ENCODE measurements at regions not wholly inside any gene's neighbourhood (a gene's known extent, or its start where the extent isn't known, plus 50 kb on each side); places are given as distances from the start of the nearest gene placed in this dataset.

- DNase-seq, result no peak
Measured at GRCh38 chr10:31635415-31636065, 293.1 kb downstream of the ARHGAP12 start.

GRCh38 chr10:31635009-31635408, 293.6 kb downstream of the ARHGAP12 start:
- DNase-seq, result no peak

GRCh38 chr10:31630861-31631567, 297.6 kb downstream of the ARHGAP12 start:
- DNase-seq, result no peak

GRCh38 chr10:31625566-31625965, 303.1 kb downstream of the ARHGAP12 start:
- DNase-seq, result no peak

GRCh38 chr10:31624611-31625010, 304.0 kb downstream of the ARHGAP12 start:
- DNase-seq, result no peak

GRCh38 chr10:31623947-31624346, 304.7 kb downstream of the ARHGAP12 start:
- no peak for DNase-seq

- no peak for DNase-seq
Measured at GRCh38 chr10:31623466-31623865, 304.4 kb downstream of the ZEB1 start.

- DNase-seq, result no peak
Measured at GRCh38 chr10:31622978-31623377, 304.0 kb downstream of the ZEB1 start.

GRCh38 chr10:31621733-31622132, 302.7 kb downstream of the ZEB1 start:
- DNase-seq, result no peak

- no peak for DNase-seq
Measured at GRCh38 chr10:31620226-31621151, 301.5 kb downstream of the ZEB1 start.

- no peak for DNase-seq
Measured at GRCh38 chr10:31619531-31620061, 300.6 kb downstream of the ZEB1 start.

GRCh38 chr10:31618541-31619291, 299.7 kb downstream of the ZEB1 start:
- no peak for DNase-seq

- no peak for DNase-seq
Measured at GRCh38 chr10:31617757-31618156, 298.7 kb downstream of the ZEB1 start.

GRCh38 chr10:31617133-31617532, 298.1 kb downstream of the ZEB1 start:
- DNase-seq, result no peak

GRCh38 chr10:31615129-31615528, 296.1 kb downstream of the ZEB1 start:
- no peak for DNase-seq

- DNase-seq, result no peak
Measured at GRCh38 chr10:31614611-31615010, 295.6 kb downstream of the ZEB1 start.

GRCh38 chr10:31612082-31612481, 293.1 kb downstream of the ZEB1 start:
- no peak for DNase-seq

- no peak for DNase-seq
Measured at GRCh38 chr10:31611161-31611560, 292.1 kb downstream of the ZEB1 start.

GRCh38 chr10:31607481-31607880, 288.5 kb downstream of the ZEB1 start:
- DNase-seq, result no peak

- no peak for DNase-seq
Measured at GRCh38 chr10:31606841-31607240, 287.8 kb downstream of the ZEB1 start.

- no peak for DNase-seq
Measured at GRCh38 chr10:31605861-31606525, 287.0 kb downstream of the ZEB1 start.

GRCh38 chr10:31605426-31605825, 286.4 kb downstream of the ZEB1 start:
- no peak for DNase-seq

Data from activated CD4-positive, alpha-beta T cell treated with anti-CD3 and anti-CD28 coated beads, Interleukin-2, amount 50 U/mL, for 4 hours (primary cell).